Central memory CD8-positive, alpha-beta T cell (primary cell): ENCODE measurements at regions not wholly inside any gene's neighbourhood (a gene's known extent, or its start where the extent isn't known, plus 50 kb on each side); places are given as distances from the start of the nearest gene placed in this dataset.

Experiments used
- ATAC-seq: fragments of 150-1000 bp; cut with Tn5 transposase; replicated peaks from 2 replicates; pipeline ENCODE4 v1.10.0; 2022; ENCODE audit warnings: mild to moderate bottlenecking, moderate FRiP score, moderate number of reproducible peaks; ENCODE audit not compliant: poor library complexity, severe bottlenecking; ENCODE audit errors: extremely low read depth
- DNase-seq, 2 donors: peaks; one replicate each; pipeline ENCODE4 v3.0.0; 2021; ENCODE audit warnings: low spot score in 2 of 2
- H3K27ac Mint-ChIP-seq: one replicate; pipeline ENCODE4 v1.8.0; 2022; ENCODE audit warnings: low read depth, mild to moderate bottlenecking, moderate library complexity, mixed read lengths
- H3K27me3 Mint-ChIP-seq: one replicate; pipeline ENCODE4 v1.8.0; 2022; ENCODE audit warnings: mixed read lengths
- H3K36me3 Mint-ChIP-seq: one replicate; pipeline ENCODE4 v1.8.0; 2022; ENCODE audit warnings: mild to moderate bottlenecking, moderate library complexity, mixed read lengths; ENCODE audit not compliant: insufficient read depth
- H3K4me1 Mint-ChIP-seq: one replicate; pipeline ENCODE4 v1.8.0; 2022; ENCODE audit warnings: mixed read lengths
- H3K4me3 Mint-ChIP-seq: one replicate; pipeline ENCODE4 v1.8.0; 2022; ENCODE audit warnings: mild to moderate bottlenecking, moderate library complexity, mixed read lengths
- H3K9me3 Mint-ChIP-seq: one replicate; pipeline ENCODE4 v1.8.0; 2022; ENCODE audit warnings: mixed read lengths

DNA sequence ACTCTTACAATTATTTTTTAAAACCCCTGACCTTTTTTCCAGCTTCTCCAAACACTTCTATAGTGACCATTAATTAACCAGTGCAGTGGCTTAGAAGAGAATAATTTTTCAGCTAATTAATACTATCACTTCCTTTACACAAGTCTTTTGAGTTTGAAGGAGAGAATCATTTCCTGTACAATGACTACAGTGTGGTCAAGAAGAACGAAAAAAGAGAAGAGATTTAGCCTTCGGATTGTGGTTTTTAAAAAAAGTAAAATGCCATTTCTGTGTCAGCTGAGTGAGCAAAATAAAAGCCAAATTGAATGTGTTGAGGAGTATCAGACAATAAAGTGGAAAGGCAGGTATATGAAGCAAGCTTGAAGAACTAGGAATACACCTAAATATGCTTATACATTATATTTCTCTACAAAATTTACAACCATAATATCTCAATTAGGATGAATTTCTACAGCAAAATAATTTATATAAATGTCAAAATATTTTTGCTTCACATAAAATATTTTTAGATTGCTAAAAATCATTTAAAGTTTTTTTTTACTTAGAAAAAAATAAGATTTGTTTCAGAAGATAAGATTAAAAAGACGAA is 1155.2 kb upstream of the CNTN5 start:
- Mint-ChIP-seq H3K4me1 (no peaks in the 10 kb centered on the region), H3K36me3 (no peaks in the 10 kb centered on the region), H3K9me3 (peaks cover 48% of the 10 kb centered on the region), H3K27me3 (no peaks in the 10 kb centered on the region), H3K27ac (no peak overlapping the region), H3K4me3 (no peak overlapping the region)
- DNase-seq: no peak
- ATAC-seq: no peak

DNA sequence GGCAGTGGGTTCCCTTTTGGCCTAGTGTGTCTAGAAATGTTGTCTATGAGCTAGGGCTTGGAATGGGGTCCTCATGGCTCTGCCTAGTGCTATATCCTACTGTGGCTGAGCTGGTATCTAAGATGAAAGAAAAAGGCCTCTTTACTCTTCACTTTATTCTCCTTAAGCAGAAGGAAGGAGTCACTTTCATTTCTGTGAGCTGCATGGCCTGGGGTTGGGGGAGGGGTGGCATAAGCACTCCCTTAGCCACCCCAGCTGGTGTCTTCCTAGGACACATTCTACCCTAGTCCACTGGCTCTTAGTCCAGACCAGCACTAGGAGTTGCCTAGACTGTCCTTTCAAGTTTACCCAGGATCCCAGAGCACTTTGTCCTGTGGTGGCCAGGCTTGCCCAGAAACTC is 1148.9 kb upstream of the CNTN5 start:
- Mint-ChIP-seq H3K36me3 (peaks cover 1% of the 10 kb centered on the region), H3K4me3 (no peak overlapping the region), H3K4me1 (no peaks in the 10 kb centered on the region), H3K9me3 (peaks cover 32% of the 10 kb centered on the region), H3K27me3 (no peaks in the 10 kb centered on the region), H3K27ac (no peak overlapping the region)
- ATAC-seq (no peak), DNase-seq (no peak)

DNA sequence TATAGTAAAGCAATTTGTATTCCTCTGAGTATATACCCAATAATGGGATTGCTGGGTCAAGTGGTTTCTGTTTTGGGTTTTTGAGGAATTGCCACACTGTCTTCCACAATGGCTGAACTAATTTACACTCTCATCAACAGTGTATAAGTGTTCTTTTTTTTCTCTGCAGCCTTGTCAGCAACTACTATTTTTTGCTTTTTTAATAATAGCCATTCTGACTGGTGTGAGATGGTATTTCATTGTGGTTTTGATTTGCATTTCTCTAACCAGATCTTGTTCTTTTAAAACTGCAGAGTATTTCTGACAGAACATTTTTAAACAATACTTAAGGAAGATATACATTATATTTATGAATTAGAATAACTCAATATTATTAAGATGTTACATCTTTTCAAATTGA is 1140.5 kb upstream of the CNTN5 start:
- no peaks in the 10 kb centered on the region for H3K36me3 Mint-ChIP-seq
- H3K4me3 Mint-ChIP-seq: no peak overlapping the region
- no peak for DNase-seq
- ATAC-seq: no peak
- no peak overlapping the region for H3K27ac Mint-ChIP-seq
- H3K27me3 Mint-ChIP-seq: no peaks in the 10 kb centered on the region
- no peaks in the 10 kb centered on the region for H3K4me1 Mint-ChIP-seq
- H3K9me3 Mint-ChIP-seq: peaks cover 9% of the 10 kb centered on the region

DNA sequence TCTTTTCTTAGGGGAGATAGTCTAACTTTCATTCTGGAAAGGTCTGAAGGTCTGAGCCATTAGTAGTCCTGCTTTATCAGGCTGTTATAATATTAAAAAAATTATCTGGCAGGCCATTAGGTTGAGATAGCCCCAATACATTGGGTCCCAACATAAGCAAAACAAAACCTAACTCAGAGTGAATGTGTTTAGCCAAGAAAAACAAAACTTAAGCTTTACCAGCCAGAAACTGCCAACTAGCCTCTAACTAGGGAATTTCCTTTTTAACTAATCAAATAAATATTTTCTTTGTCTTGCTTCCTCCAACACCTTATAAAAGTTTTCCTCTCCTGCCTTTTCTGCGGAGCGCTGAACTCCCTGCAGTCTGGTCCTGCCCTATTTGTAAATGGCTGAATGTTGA is 1137.7 kb upstream of the CNTN5 start:
- no peaks in the 10 kb centered on the region for H3K4me1 Mint-ChIP-seq
- H3K27ac Mint-ChIP-seq: no peak overlapping the region
- no peaks in the 10 kb centered on the region for H3K36me3 Mint-ChIP-seq
- no peak overlapping the region for H3K4me3 Mint-ChIP-seq
- no peak for ATAC-seq
- no peaks in the 10 kb centered on the region for H3K27me3 Mint-ChIP-seq
- peaks cover 14% of the 10 kb centered on the region for H3K9me3 Mint-ChIP-seq
- DNase-seq: no peak

DNA sequence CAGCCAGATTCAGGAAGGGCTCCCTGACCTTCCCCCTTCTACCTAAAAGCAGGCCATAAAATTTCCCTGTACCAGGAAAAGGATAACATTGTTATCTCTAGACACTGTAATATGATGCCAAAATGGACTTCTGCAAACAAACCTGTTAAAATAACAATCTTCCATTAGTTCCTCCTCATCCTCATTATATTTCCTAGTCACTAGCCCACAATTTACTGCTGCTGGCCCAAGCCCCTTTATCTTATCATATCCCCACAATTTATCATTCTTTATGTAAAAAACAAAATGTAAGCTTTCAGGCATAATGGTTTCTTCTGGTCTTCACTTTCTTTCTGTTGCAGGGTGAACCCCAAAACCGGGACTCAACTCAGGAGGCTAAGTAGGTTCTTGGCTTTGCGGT is 1132.1 kb upstream of the CNTN5 start:
- Mint-ChIP-seq H3K27me3 (no peaks in the 10 kb centered on the region), H3K9me3 (peaks cover 19% of the 10 kb centered on the region), H3K4me3 (no peak overlapping the region), H3K36me3 (no peaks in the 10 kb centered on the region), H3K4me1 (no peaks in the 10 kb centered on the region), H3K27ac (no peak overlapping the region)
- DNase-seq (no peak), ATAC-seq (no peak)

DNA sequence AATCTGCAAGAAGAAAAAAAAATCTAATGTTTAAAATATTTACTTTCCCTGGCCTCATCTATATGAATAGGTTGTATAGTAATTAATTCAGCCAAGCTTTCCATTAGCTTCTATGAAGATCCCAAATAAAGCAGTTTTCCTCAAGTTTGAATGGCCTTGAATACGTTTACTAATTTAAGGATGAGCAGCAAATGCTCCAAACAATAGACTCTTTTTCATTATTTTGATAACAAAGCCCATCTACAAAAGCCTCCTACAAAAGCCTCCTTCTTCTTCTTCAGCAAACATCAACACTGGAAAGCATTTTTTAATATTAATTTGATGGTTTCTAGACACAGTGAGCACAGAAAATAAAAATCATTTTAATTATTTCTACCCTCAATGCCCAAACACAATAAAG is 1130.3 kb upstream of the CNTN5 start:
- ATAC-seq: no peak
- H3K4me3 Mint-ChIP-seq: no peak overlapping the region
- no peaks in the 10 kb centered on the region for H3K36me3 Mint-ChIP-seq

DNA sequence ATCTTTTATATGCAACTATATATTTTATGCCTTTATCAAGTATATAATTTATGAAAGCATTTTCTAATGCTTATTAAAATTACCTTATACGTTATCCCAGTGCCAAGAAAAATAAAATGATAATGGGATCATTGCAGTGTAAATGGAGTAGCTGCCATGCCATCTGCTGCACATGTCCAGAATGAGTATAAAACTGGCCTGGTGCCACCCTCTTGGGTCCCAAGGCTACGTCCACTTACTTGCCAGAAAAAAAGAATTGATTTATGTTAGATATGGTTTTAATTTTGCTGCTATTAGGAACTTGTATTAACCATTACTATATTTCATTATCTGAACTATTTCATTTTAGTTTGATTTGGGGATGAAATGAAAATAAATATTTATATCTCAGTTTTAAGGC is 1127.1 kb upstream of the CNTN5 start:
- DNase-seq (no peak), ATAC-seq (no peak)
- Mint-ChIP-seq H3K27me3 (no peaks in the 10 kb centered on the region), H3K36me3 (no peaks in the 10 kb centered on the region), H3K27ac (no peak overlapping the region), H3K9me3 (peaks cover 11% of the 10 kb centered on the region), H3K4me1 (no peaks in the 10 kb centered on the region), H3K4me3 (no peak overlapping the region)

More for the DNA sequence above, 1130.3 kb upstream of the CNTN5 start:
- no peaks in the 10 kb centered on the region for H3K27me3 Mint-ChIP-seq
- no peak overlapping the region for H3K27ac Mint-ChIP-seq
- no peaks in the 10 kb centered on the region for H3K4me1 Mint-ChIP-seq
- H3K9me3 Mint-ChIP-seq: peaks cover 14% of the 10 kb centered on the region
- no peak for DNase-seq

DNA sequence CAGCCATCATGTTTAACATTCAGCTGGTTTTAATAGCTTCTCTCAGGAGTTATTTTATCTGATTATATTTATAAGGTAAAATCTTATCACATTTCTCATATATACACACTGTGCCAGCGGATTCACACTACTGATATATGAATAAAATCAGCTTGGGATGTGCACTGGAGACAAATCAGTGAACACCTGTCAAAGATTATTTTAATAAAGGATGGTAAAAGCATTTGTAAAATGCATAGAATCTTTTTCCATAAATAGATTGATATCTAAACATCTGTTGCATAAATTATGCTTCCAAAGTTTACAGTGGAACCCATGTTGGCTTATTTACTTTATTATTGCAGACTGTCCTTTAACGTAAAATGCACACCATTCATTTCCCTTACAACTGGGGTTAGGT is 1125.8 kb upstream of the CNTN5 start:
- Mint-ChIP-seq H3K27me3 (no peaks in the 10 kb centered on the region), H3K9me3 (peaks cover 7% of the 10 kb centered on the region), H3K4me1 (no peaks in the 10 kb centered on the region), H3K27ac (no peak overlapping the region), H3K36me3 (no peaks in the 10 kb centered on the region), H3K4me3 (no peak overlapping the region)
- ATAC-seq: no peak
- no peak for DNase-seq

DNA sequence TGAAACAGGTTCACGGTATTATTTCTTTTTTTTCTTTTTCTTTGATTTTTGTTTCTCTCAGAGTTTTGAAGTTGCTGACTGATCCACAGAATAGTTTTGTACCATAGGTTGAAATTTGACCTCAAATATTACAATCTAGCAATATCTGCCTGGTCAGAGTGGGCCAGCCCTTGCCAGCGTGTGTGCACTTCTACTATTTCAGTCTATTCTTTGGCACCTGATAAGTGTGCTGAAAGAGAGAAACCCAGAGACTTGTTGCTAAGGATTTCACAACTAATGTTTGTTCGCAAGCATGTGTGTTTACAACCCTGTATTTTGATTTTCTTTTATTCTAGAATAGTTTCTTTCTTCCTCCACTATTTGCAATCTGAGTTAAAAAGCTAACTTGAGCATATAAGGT is 1125.2 kb upstream of the CNTN5 start:
- ATAC-seq (no peak), DNase-seq (no peak)
- H3K27ac Mint-ChIP-seq: no peak overlapping the region
- peaks cover 8% of the 10 kb centered on the region for H3K9me3 Mint-ChIP-seq
- H3K36me3 Mint-ChIP-seq: no peaks in the 10 kb centered on the region
- H3K4me1 Mint-ChIP-seq: no peaks in the 10 kb centered on the region
- no peak overlapping the region for H3K4me3 Mint-ChIP-seq
- H3K27me3 Mint-ChIP-seq: no peaks in the 10 kb centered on the region

DNA sequence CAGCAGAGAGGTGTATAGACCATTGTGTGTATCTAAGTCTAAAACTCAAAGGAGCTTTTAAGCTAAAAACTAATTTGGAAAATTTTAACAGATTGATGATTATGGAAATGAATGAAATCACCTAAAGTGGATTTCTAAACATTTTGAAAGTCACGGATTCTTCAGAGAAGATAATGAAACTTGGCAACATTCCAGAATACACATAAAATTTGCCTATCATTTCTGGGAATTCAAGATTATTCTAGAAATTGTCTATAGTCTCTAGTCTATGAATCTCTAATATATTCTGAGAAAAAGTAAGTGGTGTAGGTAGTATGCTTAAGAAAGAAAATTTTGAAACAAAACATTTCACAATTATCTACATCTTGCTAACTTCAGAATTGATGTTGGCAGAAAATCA is 1117.9 kb upstream of the CNTN5 start:
- H3K27ac Mint-ChIP-seq: no peak overlapping the region
- no peak overlapping the region for H3K4me3 Mint-ChIP-seq
- H3K9me3 Mint-ChIP-seq: peaks cover 35% of the 10 kb centered on the region
- ATAC-seq (no peak), DNase-seq (no peak)
- H3K36me3 Mint-ChIP-seq: no peaks in the 10 kb centered on the region
- no peaks in the 10 kb centered on the region for H3K27me3 Mint-ChIP-seq
- H3K4me1 Mint-ChIP-seq: no peaks in the 10 kb centered on the region

DNA sequence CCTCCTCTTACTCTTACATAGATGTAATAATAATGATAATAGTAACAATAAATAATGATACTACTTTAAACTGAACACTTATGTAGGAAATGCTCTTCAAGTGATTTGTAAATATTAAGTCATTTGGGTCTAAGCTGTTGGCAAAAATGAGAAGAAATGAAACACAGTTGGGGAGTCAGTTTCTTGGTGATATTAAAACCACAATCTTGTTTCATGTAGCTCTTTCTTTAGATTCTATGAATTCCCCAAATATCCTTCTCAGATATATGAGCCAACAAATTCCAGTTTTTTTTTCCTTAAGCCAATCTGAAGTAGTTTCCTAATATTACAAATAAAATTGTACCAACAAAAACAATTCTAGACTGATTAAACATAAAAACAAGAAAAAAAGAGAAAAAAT is 1115.6 kb upstream of the CNTN5 start:
- H3K9me3 Mint-ChIP-seq: peaks cover 38% of the 10 kb centered on the region
- ATAC-seq: no peak
- no peak overlapping the region for H3K4me3 Mint-ChIP-seq
- no peaks in the 10 kb centered on the region for H3K36me3 Mint-ChIP-seq
- no peak overlapping the region for H3K27ac Mint-ChIP-seq
- no peaks in the 10 kb centered on the region for H3K27me3 Mint-ChIP-seq
- DNase-seq: no peak
- H3K4me1 Mint-ChIP-seq: no peaks in the 10 kb centered on the region

DNA sequence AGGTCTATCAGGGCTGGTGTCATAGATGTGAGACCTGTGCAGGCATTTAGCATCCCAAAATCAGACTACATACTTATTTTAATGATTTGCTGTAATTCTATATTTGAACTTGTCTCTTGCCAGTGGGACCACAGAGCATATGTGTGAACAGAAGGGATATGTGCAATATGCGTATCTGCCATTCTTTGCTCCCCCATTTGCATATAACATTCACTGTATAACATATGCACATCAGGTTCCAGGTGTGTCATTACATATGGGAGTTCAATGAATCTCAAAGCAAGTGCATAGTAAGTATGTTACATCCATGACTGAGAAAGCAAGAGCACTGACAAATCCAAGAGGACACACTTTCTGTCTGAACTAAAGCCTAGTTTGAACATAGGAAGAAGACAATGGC is 1115.1 kb upstream of the CNTN5 start:
- Mint-ChIP-seq H3K27ac (no peak overlapping the region), H3K27me3 (no peaks in the 10 kb centered on the region), H3K36me3 (no peaks in the 10 kb centered on the region), H3K9me3 (peaks cover 36% of the 10 kb centered on the region), H3K4me3 (no peak overlapping the region), H3K4me1 (no peaks in the 10 kb centered on the region)
- DNase-seq: no peak
- ATAC-seq: no peak

DNA sequence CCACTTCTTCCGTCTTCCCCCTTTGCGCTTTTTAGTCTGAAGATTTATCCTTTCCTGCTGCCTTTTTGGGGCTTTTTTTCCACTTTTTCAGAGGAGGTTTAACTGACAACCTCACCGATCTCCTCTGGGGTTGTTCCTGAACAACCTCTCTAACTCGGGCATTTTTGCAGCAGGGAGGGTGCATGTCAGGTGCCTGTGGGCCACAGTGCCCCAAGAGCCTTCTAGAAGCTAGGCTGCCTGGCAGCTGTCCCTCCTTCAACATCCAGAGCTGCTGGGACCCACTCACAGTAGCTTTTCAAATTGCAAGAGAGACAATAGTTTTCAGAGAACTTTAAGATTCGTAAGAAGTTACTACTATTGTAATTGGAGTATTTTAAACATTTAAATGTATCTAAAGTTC is 1112.4 kb upstream of the CNTN5 start:
- no peak for ATAC-seq
- Mint-ChIP-seq H3K36me3 (no peaks in the 10 kb centered on the region), H3K27ac (no peak overlapping the region), H3K9me3 (peaks cover 26% of the 10 kb centered on the region), H3K4me1 (no peaks in the 10 kb centered on the region), H3K27me3 (no peaks in the 10 kb centered on the region), H3K4me3 (no peak overlapping the region)
- no peak for DNase-seq
